ENCODE measurements at regions not wholly inside any gene's neighbourhood (a gene's known extent, or its start where the extent isn't known, plus 50 kb on each side); places are given as distances from the start of the nearest gene placed in this dataset.
A peak's percentile ranks its signal among the peaks of the same experiment; 100 is the strongest.

- DNase-seq: peak; percentile 85
- H3K9me3 ChIP-seq: no peaks in the 10 kb centered on the region
- H3K36me3 ChIP-seq: no peaks in the 10 kb centered on the region
- H3K27me3 ChIP-seq: no peaks in the 10 kb centered on the region
- H3K4me3 ChIP-seq: no peak overlapping the region
Observed at GRCh38 chr1:234975122-234975940, 153.3 kb downstream of the TOMM20 start.

- no peak for DNase-seq
- Histone ChIP-seq H3K27me3 (no peaks in the 10 kb centered on the region), H3K4me3 (no peak overlapping the region), H3K9me3 (no peaks in the 10 kb centered on the region), H3K36me3 (no peaks in the 10 kb centered on the region)
Observed at GRCh38 chr1:234973426-234974250, 155.0 kb downstream of the TOMM20 start.

- Histone ChIP-seq H3K4me3 (no peak overlapping the region), H3K9me3 (no peaks in the 10 kb centered on the region), H3K27me3 (no peaks in the 10 kb centered on the region), H3K36me3 (no peaks in the 10 kb centered on the region)
- no peak for DNase-seq
Observed at GRCh38 chr1:234972411-234973191, 156.0 kb downstream of the TOMM20 start.

- Histone ChIP-seq H3K4me3 (no peak overlapping the region), H3K27me3 (no peaks in the 10 kb centered on the region), H3K9me3 (no peaks in the 10 kb centered on the region), H3K36me3 (no peaks in the 10 kb centered on the region)
- no peak for DNase-seq
Observed at GRCh38 chr1:234971586-234972297, 156.9 kb downstream of the TOMM20 start.

GRCh38 chr1:234970731-234971476 lies 157.7 kb downstream of the TOMM20 start:
- no peaks in the 10 kb centered on the region for H3K36me3 ChIP-seq
- H3K27me3 ChIP-seq: no peaks in the 10 kb centered on the region
- peak; percentile 87 for DNase-seq
- H3K4me3 ChIP-seq: no peak overlapping the region
- no peaks in the 10 kb centered on the region for H3K9me3 ChIP-seq

GRCh38 chr1:234970401-234970730 lies 158.3 kb downstream of the TOMM20 start:
- Histone ChIP-seq H3K4me3 (no peak overlapping the region), H3K36me3 (no peaks in the 10 kb centered on the region), H3K27me3 (no peaks in the 10 kb centered on the region), H3K9me3 (no peaks in the 10 kb centered on the region)
- DNase-seq: no peak

GRCh38 chr1:234969581-234970400 lies 158.8 kb downstream of the TOMM20 start:
- Histone ChIP-seq H3K9me3 (no peaks in the 10 kb centered on the region), H3K4me3 (peak overlapping the region; percentile 5; the same call in 1 of the 2 replicates), H3K27me3 (no peaks in the 10 kb centered on the region), H3K36me3 (no peaks in the 10 kb centered on the region)
- peak; percentile 88 for DNase-seq

- DNase-seq: no peak
- Histone ChIP-seq H3K9me3 (no peaks in the 10 kb centered on the region), H3K27me3 (no peaks in the 10 kb centered on the region), H3K36me3 (no peaks in the 10 kb centered on the region), H3K4me3 (no peak overlapping the region)
Observed at GRCh38 chr1:234969011-234969441, 159.6 kb downstream of the TOMM20 start.

- Histone ChIP-seq H3K9me3 (no peaks in the 10 kb centered on the region), H3K27me3 (no peaks in the 10 kb centered on the region), H3K36me3 (no peaks in the 10 kb centered on the region), H3K4me3 (no peak overlapping the region)
- no peak for DNase-seq
Observed at GRCh38 chr1:234968451-234968850, 160.2 kb downstream of the TOMM20 start.

- H3K27me3 ChIP-seq: no peaks in the 10 kb centered on the region
- no peak overlapping the region for H3K4me3 ChIP-seq
- peak; percentile 25 for DNase-seq
- no peaks in the 10 kb centered on the region for H3K36me3 ChIP-seq
- no peaks in the 10 kb centered on the region for H3K9me3 ChIP-seq
Observed at GRCh38 chr1:234967121-234967520, 161.5 kb downstream of the TOMM20 start.

GRCh38 chr1:234965111-234965510 lies 163.5 kb downstream of the TOMM20 start:
- Histone ChIP-seq H3K27me3 (no peaks in the 10 kb centered on the region), H3K36me3 (no peaks in the 10 kb centered on the region), H3K9me3 (no peaks in the 10 kb centered on the region), H3K4me3 (no peak overlapping the region)
- DNase-seq: no peak

- no peak for DNase-seq
- H3K36me3 ChIP-seq: no peaks in the 10 kb centered on the region
- H3K4me3 ChIP-seq: no peak overlapping the region
- H3K27me3 ChIP-seq: no peaks in the 10 kb centered on the region
- no peaks in the 10 kb centered on the region for H3K9me3 ChIP-seq
Observed at GRCh38 chr1:234963904-234964702, 164.5 kb downstream of the TOMM20 start.

GRCh38 chr1:234963180-234963903 lies 165.3 kb downstream of the TOMM20 start:
- Histone ChIP-seq H3K27me3 (no peaks in the 10 kb centered on the region), H3K36me3 (no peaks in the 10 kb centered on the region), H3K9me3 (no peaks in the 10 kb centered on the region), H3K4me3 (no peak overlapping the region)
- peak; percentile 81 for DNase-seq

All from MG63 (cell line).